Mesothelial cell of epicardium (in vitro differentiated cells): ENCODE measurements at regions not wholly inside any gene's neighbourhood (a gene's known extent, or its start where the extent isn't known, plus 50 kb on each side); places are given as distances from the start of the nearest gene placed in this dataset.

ENCODE experiments used
- DNase-seq, 2 experiments: peaks; one replicate each; pipeline ENCODE4 v3.0.0; 2021; ENCODE audit warnings: low spot score in 2 of 2; ENCODE audit not compliant: unreplicated experiment in 2 of 2
- H3K27ac Mint-ChIP-seq: 2 replicates; pipeline ENCODE4 v1.8.0; 2021; ENCODE audit warnings: mixed read lengths
- H3K27me3 Mint-ChIP-seq: 2 replicates; pipeline ENCODE4 v1.8.0; 2021; ENCODE audit warnings: low read depth, mixed read lengths
- H3K36me3 Mint-ChIP-seq: 2 replicates; pipeline ENCODE4 v1.8.0; 2021; ENCODE audit warnings: mixed read lengths
- H3K4me1 Mint-ChIP-seq: 2 replicates; pipeline ENCODE4 v1.8.0; 2021; ENCODE audit warnings: mixed read lengths
- H3K4me3 Mint-ChIP-seq: 2 replicates; pipeline ENCODE4 v1.8.0; 2021; ENCODE audit warnings: mild to moderate bottlenecking, moderate library complexity, mixed read lengths
- H3K9me3 Mint-ChIP-seq: 2 replicates; pipeline ENCODE4 v1.8.0; 2021; ENCODE audit warnings: mixed read lengths
- CTCF ChIP-seq: fragments of 200-600 bp; sonication (generic); IDR thresholded peaks from one replicate; pipeline ENCODE4 v1.5.0; 2021; ENCODE audit warnings: antibody characterized with exemption; ENCODE audit not compliant: unreplicated experiment

- H3K9me3 Mint-ChIP-seq = peaks cover 47% of the 10 kb centered on the region
- peaks cover 7% of the 10 kb centered on the region for H3K4me1 Mint-ChIP-seq
- no peak for TF ChIP-seq CTCF
- no peaks in the 10 kb centered on the region for H3K27me3 Mint-ChIP-seq
- H3K36me3 Mint-ChIP-seq = peaks cover 28% of the 10 kb centered on the region
- H3K27ac Mint-ChIP-seq = no peak overlapping the region
- H3K4me3 Mint-ChIP-seq = no peak overlapping the region
- no peak for DNase-seq
Observed at GRCh38 chr6:139784222-139784769, 409.8 kb upstream of the CITED2 start.

- H3K27me3 Mint-ChIP-seq = no peaks in the 10 kb centered on the region
- H3K27ac Mint-ChIP-seq = no peak overlapping the region
- DNase-seq = no peak
- peaks cover 15% of the 10 kb centered on the region for H3K9me3 Mint-ChIP-seq
- TF ChIP-seq CTCF = no peak
- peaks cover 48% of the 10 kb centered on the region for H3K4me1 Mint-ChIP-seq
- peaks cover 14% of the 10 kb centered on the region for H3K36me3 Mint-ChIP-seq
- H3K4me3 Mint-ChIP-seq = no peak overlapping the region
Observed at GRCh38 chr6:139779988-139780774, 405.7 kb upstream of the CITED2 start.

- DNase-seq = no peak
- TF ChIP-seq CTCF = no peak
- Mint-ChIP-seq H3K27ac (no peak overlapping the region), H3K9me3 (no peaks in the 10 kb centered on the region), H3K36me3 (no peaks in the 10 kb centered on the region), H3K4me3 (no peak overlapping the region), H3K4me1 (peaks cover 52% of the 10 kb centered on the region), H3K27me3 (no peaks in the 10 kb centered on the region)
Observed at GRCh38 chr6:139778688-139779087, 404.2 kb upstream of the CITED2 start.

GRCh38 chr6:139778106-139778505, 403.7 kb upstream of the CITED2 start:
- Mint-ChIP-seq H3K27ac (no peak overlapping the region), H3K4me3 (no peak overlapping the region), H3K4me1 (peaks cover 52% of the 10 kb centered on the region), H3K9me3 (no peaks in the 10 kb centered on the region), H3K36me3 (no peaks in the 10 kb centered on the region), H3K27me3 (no peaks in the 10 kb centered on the region)
- DNase-seq = no peak
- TF ChIP-seq CTCF = no peak

GRCh38 chr6:139777202-139777970, 402.9 kb upstream of the CITED2 start:
- Mint-ChIP-seq H3K27me3 (no peaks in the 10 kb centered on the region), H3K4me3 (no peak overlapping the region), H3K27ac (no peak overlapping the region), H3K36me3 (no peaks in the 10 kb centered on the region), H3K9me3 (no peaks in the 10 kb centered on the region), H3K4me1 (peaks cover 52% of the 10 kb centered on the region)
- no peak for DNase-seq
- no peak for TF ChIP-seq CTCF
